ENCODE measurements at regions not wholly inside any gene's neighbourhood (a gene's known extent, or its start where the extent isn't known, plus 50 kb on each side); places are given as distances from the start of the nearest gene placed in this dataset.

DNA sequence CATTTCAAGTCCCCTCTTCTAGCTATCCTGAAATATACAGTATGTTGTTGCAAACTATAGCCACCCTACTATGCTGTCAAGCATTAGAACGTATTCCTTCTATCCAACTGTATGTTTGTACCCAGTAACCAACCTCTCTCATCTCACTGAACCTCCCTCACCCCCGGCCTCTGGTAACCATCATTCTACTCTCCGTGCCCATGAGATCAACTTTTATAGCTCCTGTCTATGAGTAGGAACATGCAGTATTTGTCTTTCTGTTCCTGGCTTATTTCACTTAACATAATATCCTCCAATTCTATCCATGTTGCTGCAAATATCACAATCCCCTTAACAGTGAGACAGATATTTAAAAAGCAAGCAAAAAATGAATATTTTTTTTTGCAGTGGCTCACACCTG is 196.9 kb downstream of the PAX1 start:
- peaks cover 4% of the 10 kb centered on the region for H3K9me3 Mint-ChIP-seq
- H3K4me3 Mint-ChIP-seq = no peak overlapping the region
- no peak for ATAC-seq (replicated peaks)
- no peak overlapping the region for H3K27ac Mint-ChIP-seq
- no peaks in the 10 kb centered on the region for H3K36me3 Mint-ChIP-seq (ENCODE audit: low read depth)
- no peaks in the 10 kb centered on the region for H3K27me3 Mint-ChIP-seq
- no peaks in the 10 kb centered on the region for H3K4me1 Mint-ChIP-seq

DNA sequence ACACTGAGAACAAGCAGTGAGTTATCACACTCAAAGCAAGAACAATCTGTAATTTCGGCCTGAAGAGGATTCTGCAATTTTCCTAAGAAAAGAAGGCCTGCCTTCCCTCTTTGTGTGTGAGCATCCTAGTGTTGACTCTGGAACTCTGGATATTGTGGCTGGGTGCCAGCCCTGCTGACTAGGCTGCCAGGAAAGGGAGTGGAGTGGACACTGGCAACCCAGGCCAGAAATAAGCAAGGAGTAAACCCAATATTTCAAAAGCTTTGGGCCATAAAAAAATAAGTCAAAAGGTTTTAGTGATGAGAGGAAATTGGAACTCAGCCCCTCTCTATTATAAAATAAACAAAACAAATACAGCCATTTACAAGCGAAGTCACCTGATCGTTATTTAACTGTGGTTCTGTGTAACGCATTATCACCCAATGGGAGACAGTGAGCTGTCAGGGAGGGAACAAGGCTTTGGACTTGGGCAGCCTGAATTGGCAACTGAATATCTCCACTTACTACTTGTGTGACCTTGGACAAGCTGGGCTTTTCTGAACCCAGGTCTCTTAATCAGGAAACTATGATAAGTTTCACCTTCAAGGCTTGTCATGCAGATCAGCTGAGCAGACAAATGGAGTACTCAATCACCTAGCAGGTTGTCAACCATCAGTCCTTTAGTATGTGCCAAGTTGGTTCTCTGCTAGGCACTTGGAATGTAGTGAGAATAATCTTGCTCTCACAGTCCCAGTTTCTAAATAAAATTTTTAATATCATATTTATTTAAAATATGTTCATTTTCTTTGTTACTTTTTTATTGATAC is 196.2 kb downstream of the PAX1 start:
- ATAC-seq (replicated peaks) = no peak
- H3K9me3 Mint-ChIP-seq = peaks cover 4% of the 10 kb centered on the region
- no peaks in the 10 kb centered on the region for H3K36me3 Mint-ChIP-seq (ENCODE audit: low read depth)
- H3K4me3 Mint-ChIP-seq = no peak overlapping the region
- H3K27ac Mint-ChIP-seq = no peak overlapping the region
- no peaks in the 10 kb centered on the region for H3K27me3 Mint-ChIP-seq
- H3K4me1 Mint-ChIP-seq = no peaks in the 10 kb centered on the region

DNA sequence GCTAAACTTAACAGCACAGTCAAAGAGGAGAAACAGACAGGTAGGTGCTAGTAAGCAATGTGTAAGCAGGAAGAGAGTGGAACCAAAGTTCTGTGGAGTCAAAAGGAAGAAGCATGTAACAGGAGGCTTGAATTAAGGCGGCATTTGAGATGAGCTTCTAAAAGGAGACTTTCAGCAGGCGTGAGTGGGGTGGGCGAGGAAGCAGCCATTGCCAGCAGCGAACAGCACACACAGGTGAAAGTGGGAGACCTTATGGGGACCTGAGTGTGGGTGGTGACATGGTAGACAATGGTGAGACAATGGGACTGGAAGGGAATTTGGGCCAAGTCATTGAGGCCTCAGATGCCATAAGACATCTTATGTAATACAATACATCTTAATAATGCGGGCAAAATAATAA is 195.0 kb downstream of the PAX1 start:
- no peak for ATAC-seq (replicated peaks)
- H3K27me3 Mint-ChIP-seq = no peaks in the 10 kb centered on the region
- H3K9me3 Mint-ChIP-seq = peaks cover 4% of the 10 kb centered on the region
- H3K4me3 Mint-ChIP-seq = no peak overlapping the region
- no peak overlapping the region for H3K27ac Mint-ChIP-seq
- H3K4me1 Mint-ChIP-seq = no peaks in the 10 kb centered on the region
- H3K36me3 Mint-ChIP-seq (ENCODE audit: low read depth) = no peaks in the 10 kb centered on the region

DNA sequence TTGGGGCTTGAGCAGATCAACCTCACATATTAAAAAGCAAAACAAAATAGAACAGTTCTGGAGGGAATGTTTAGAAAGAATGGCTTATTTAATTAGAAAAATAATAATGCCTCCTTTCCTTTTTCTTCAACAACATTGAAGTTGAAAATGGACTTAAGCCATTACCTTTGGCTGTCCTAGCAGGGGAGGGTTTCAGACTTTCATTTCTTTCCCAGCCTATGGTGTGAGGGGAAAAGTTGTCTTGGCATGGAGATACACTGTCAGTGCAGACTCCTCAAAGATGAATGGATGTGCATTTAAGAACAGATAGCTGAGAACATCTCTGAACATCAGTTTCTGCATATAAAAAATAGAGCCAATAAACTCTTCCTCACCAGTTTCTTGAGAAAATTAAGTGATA is 169.5 kb downstream of the PAX1 start:
- H3K9me3 Mint-ChIP-seq = peaks cover 4% of the 10 kb centered on the region
- H3K4me3 Mint-ChIP-seq = no peak overlapping the region
- ATAC-seq (replicated peaks) = no peak
- no peaks in the 10 kb centered on the region for H3K27me3 Mint-ChIP-seq
- no peaks in the 10 kb centered on the region for H3K4me1 Mint-ChIP-seq
- no peak overlapping the region for H3K27ac Mint-ChIP-seq
- H3K36me3 Mint-ChIP-seq (ENCODE audit: low read depth) = no peaks in the 10 kb centered on the region

DNA sequence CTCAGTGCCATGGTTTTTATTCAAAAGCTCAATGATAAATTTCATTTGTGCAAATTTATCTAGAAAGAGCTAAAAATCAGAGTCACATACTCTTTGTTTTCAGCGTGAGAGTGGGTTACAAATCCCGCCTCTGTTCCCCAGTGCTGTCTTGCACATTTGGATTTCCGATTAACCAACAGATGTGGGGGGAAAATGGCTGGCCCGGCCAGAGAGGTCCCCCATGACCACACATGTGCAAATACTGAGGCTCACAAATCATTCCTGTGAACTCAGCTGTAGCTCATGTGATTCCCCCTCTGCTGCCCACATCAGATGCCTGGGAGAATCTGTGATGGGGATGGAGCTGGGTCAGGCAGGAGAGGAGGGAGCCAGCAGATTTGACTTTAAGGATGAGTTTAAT is 168.7 kb downstream of the PAX1 start:
- Mint-ChIP-seq H3K4me3 (no peak overlapping the region), H3K27me3 (no peaks in the 10 kb centered on the region), H3K27ac (no peak overlapping the region), H3K36me3 (ENCODE audit: low read depth) (no peaks in the 10 kb centered on the region), H3K4me1 (no peaks in the 10 kb centered on the region), H3K9me3 (peaks cover 4% of the 10 kb centered on the region)
- ATAC-seq (replicated peaks) = no peak

DNA sequence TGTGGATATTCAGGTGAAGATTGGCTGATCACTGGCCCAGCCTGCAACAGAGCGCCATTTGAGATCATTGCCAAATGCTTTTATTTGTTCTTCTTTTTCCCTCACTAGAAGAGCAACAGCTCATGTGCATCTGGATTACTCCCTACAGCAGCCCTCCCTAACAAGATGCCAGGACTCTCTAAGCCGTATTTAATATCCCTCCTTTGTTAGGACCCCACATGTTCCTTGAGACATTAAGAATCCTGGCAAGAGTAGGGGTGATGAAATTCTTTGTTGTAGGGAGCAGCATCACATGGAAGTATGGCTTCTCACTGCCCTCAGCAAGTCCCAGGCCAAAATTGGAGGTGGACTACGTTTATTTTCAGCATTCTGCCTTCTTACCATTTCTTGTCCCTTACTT is 167.8 kb downstream of the PAX1 start:
- Mint-ChIP-seq H3K4me3 (no peak overlapping the region), H3K9me3 (peaks cover 4% of the 10 kb centered on the region), H3K36me3 (ENCODE audit: low read depth) (no peaks in the 10 kb centered on the region), H3K27ac (no peak overlapping the region), H3K27me3 (no peaks in the 10 kb centered on the region), H3K4me1 (no peaks in the 10 kb centered on the region)
- no peak for ATAC-seq (replicated peaks)

DNA sequence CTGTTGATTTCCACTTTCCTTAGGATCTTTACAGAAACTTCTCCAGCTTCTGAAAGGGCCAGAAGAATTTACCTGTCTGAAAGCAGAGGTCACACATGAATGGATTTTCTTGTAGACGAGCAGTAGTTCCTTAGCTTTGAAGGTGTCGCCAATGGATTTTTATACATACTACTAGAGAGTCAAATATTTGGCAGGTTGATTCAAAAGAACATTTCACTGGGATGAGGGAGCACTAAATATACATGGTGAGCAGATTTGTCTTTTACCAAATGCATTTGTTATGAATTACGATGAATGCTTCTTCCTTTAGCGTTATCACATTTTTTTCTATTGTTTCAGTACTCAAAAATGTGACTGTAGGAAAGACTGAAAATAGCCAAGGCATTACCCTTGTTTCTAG is 162.3 kb downstream of the PAX1 start:
- ATAC-seq (replicated peaks) = no peak
- Mint-ChIP-seq H3K27ac (no peak overlapping the region), H3K27me3 (no peaks in the 10 kb centered on the region), H3K36me3 (ENCODE audit: low read depth) (no peaks in the 10 kb centered on the region), H3K4me3 (no peak overlapping the region), H3K4me1 (no peaks in the 10 kb centered on the region), H3K9me3 (peaks cover 4% of the 10 kb centered on the region)

DNA sequence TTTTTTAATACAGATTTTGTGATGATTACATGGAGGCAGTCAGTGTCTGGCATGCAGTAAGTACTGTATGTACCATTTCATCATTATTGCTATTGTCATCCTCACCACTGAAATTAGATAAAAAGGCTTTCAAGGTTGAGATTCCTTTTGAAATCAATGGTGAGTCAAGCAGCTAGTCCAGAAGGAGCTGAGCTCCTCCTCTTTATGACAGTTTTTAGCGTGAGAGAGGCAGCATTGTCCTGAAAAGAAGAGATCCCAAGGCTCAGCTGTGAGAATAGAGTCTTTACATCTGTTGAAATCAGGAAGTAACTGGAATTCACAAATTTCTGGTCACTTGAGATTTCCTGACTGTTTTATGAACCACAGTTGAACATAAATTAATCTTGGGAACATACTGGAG is 161.9 kb downstream of the PAX1 start:
- H3K4me3 Mint-ChIP-seq = no peak overlapping the region

DNA sequence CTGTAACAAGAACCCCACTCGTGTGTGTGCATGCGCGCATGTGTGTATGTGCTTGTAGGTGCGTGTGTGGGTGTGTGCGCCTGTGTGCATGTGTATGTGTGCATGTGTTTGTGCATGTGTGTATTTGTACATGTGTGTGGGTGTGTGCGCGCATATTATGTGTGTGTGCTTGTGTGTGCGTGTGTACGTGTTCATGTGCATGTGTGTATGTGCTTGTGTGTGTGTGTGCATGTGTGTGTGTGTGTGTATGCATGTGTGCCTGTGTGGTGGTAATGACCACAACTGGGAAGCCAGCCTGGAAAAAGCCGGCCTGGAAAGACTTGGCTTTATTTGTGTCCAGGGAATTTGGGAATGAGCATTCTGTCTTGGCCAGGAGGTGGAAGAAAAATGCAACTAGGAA is 157.5 kb downstream of the PAX1 start:
- no peak overlapping the region for H3K4me3 Mint-ChIP-seq
- no peak overlapping the region for H3K27ac Mint-ChIP-seq
- no peak for ATAC-seq (replicated peaks)
- H3K27me3 Mint-ChIP-seq = no peaks in the 10 kb centered on the region
- H3K9me3 Mint-ChIP-seq = peaks cover 9% of the 10 kb centered on the region
- H3K4me1 Mint-ChIP-seq = no peaks in the 10 kb centered on the region
- no peaks in the 10 kb centered on the region for H3K36me3 Mint-ChIP-seq (ENCODE audit: low read depth)

More for the DNA sequence above, 161.9 kb downstream of the PAX1 start:
- Mint-ChIP-seq H3K4me1 (no peaks in the 10 kb centered on the region), H3K27ac (no peak overlapping the region), H3K9me3 (peaks cover 4% of the 10 kb centered on the region), H3K36me3 (ENCODE audit: low read depth) (no peaks in the 10 kb centered on the region), H3K27me3 (no peaks in the 10 kb centered on the region)
- ATAC-seq (replicated peaks) = no peak

DNA sequence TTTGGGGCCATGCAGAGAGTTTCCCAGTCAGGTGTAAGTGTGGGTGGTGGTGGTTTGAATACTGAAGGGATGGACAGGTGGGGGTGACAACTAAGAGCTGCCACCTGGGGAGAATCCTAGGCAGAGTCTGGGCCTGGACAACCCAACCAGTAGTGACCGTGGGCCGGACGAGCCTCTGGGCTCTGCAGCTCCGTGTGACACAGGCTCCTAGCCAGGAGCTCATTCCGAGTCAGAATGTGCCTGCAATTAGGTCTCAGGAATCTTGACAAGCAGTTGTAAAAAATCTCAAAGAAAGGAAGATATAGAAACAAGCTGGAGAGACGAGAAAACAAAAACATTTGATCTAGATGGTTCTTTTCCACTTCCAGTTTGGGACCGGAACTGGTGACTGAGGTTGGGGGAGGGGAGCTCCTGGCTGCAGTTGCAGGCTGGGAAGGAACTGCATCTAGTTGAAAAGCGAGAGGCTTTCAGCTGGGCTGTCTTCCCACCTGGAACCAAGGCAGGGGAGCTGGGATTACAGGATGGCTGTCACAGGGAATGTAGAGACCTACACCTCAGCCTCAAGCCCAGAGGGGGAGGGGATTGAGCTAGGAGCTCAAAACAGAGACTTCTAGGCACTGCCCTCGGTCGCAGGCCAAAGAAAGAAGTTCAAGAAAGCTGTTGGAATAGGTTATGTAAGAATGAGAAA is 156.9 kb downstream of the PAX1 start:
- Mint-ChIP-seq H3K27ac (no peak overlapping the region), H3K4me3 (no peak overlapping the region), H3K36me3 (ENCODE audit: low read depth) (no peaks in the 10 kb centered on the region), H3K27me3 (no peaks in the 10 kb centered on the region), H3K9me3 (peaks cover 9% of the 10 kb centered on the region), H3K4me1 (no peaks in the 10 kb centered on the region)
- no peak for ATAC-seq (replicated peaks)

DNA sequence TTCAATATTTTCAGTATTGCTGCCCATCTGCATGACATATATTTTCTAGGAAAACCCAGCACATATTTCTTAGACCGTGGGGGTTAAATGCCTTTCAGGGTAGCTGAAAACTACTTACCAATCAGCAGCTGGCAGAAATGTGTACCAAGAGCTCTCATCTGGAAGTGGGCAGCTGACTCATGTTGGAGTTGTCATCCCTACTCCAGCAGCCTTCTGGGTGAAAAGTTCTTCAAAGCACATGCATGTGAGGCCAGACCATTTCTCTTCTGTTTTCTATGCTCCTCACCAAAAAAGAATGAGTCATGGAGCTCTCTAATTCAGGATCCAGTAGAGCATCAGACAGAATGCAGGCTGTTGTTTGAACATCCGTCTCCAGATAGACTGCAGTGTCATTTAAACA is 135.5 kb downstream of the PAX1 start:
- Mint-ChIP-seq H3K36me3 (ENCODE audit: low read depth) (no peaks in the 10 kb centered on the region), H3K27ac (no peak overlapping the region), H3K9me3 (peaks cover 14% of the 10 kb centered on the region), H3K4me1 (no peaks in the 10 kb centered on the region), H3K27me3 (no peaks in the 10 kb centered on the region), H3K4me3 (no peak overlapping the region)
- no peak for ATAC-seq (replicated peaks)

DNA sequence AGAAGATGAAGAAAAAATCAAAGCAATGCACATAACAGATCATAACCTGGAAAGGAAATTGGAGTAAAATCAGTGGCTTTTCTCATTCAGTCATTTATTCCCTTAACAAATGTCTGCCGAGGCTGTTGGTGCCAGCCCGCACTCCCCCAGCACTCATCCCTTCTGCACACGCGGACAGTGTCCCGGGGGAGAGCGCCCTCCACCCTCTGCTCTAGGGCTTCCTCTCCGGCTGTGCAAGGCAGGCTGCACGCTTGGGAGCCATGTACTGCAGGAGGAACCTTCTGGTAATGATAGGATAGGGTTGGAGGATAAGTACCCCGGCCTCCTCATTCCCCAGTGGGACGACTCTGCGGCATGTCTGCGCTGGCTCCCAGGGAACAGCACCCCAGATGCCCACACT is 134.5 kb downstream of the PAX1 start:
- ATAC-seq (replicated peaks) = no peak
- Mint-ChIP-seq H3K27me3 (no peaks in the 10 kb centered on the region), H3K36me3 (ENCODE audit: low read depth) (no peaks in the 10 kb centered on the region), H3K9me3 (peaks cover 11% of the 10 kb centered on the region), H3K4me3 (no peak overlapping the region), H3K27ac (no peak overlapping the region), H3K4me1 (no peaks in the 10 kb centered on the region)

DNA sequence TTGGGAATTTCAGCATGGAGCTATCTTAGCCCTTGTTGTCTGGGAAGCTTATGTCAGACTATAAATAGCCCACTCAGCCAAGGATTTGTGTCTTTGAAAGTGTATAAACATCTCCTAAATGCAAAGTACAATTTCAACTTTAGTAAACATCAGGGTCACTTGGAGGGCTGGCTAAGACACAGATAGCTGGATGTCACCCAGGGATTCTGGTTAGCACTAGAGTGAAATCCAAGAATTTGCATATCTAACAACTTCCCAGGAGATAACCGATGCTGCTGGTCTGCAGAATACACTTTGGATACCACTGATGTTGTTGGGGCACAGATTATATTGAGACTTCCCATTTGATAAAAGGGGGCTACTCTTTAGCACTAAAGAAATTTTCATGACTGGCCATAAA is 130.9 kb downstream of the PAX1 start:
- no peak for ATAC-seq (replicated peaks)
- Mint-ChIP-seq H3K4me1 (no peaks in the 10 kb centered on the region), H3K27ac (no peak overlapping the region), H3K4me3 (no peak overlapping the region), H3K36me3 (ENCODE audit: low read depth) (no peaks in the 10 kb centered on the region), H3K27me3 (no peaks in the 10 kb centered on the region), H3K9me3 (no peaks in the 10 kb centered on the region)

DNA sequence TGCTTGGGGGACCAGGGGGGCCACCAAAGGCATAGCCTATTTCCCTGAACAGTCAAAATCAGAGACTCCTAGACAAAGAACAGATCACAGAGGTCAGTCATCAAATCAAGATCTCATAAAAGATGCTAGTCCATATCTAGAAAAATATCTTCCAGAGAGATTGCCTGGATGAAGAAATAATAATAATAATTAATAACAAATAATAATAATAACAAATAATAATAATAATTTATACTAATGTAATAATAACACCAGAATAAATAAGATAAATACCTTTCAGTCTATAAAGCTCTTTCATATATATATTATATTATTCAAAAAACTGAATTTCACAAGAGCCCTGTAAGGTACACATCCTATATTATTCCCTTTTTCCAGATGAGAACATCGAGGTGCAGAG is 129.6 kb downstream of the PAX1 start:
- H3K4me3 Mint-ChIP-seq = no peak overlapping the region
- no peaks in the 10 kb centered on the region for H3K27me3 Mint-ChIP-seq
- no peak overlapping the region for H3K27ac Mint-ChIP-seq
- no peaks in the 10 kb centered on the region for H3K4me1 Mint-ChIP-seq
- H3K36me3 Mint-ChIP-seq (ENCODE audit: low read depth) = no peaks in the 10 kb centered on the region
- ATAC-seq (replicated peaks) = no peak
- H3K9me3 Mint-ChIP-seq = no peaks in the 10 kb centered on the region
